H1 (cell line): ENCODE measurements at regions not wholly inside any gene's neighbourhood (a gene's known extent, or its start where the extent isn't known, plus 50 kb on each side); places are given as distances from the start of the nearest gene placed in this dataset.

Experiments used
- CTCF ChIA-PET: fragments of 300-600 bp; sonication (Branson Sonifier 250); formaldehyde crosslinking; loops from one replicate; lab custom pipeline; 2021; ENCODE audit not compliant: partially characterized antibody; lab: Charles Lee
- POLR2A ChIA-PET: fragments of 300-600 bp; sonication (Branson Sonifier 250); formaldehyde crosslinking; loops from one replicate; lab custom pipeline; 2021; ENCODE audit warnings: inconsistent platforms; ENCODE audit not compliant: partially characterized antibody; lab: Charles Lee
- DNase-seq, 2 experiments: peaks; one replicate each; pipeline versions ENCODE4 v3.0.0 to v3.0.0-alpha.2; 2010 to 2022; ENCODE audit warnings: low spot score in 2 of 2, low read depth in 1 of 2, mixed read lengths in 1 of 2
- FAIRE-seq: peaks from 2 replicates; lab custom pipeline; 2011; peaks lifted over from hg19 to GRCh38; lab: Jason Lieb, UNC
- H2AFZ ChIP-seq: 2 replicates; pipeline ENCODE4 v1.8.1; 2012; ENCODE audit warnings: low read length, inconsistent platforms
- H2AK5ac ChIP-seq: 2 replicates; pipeline ENCODE4 v1.6.1; 2013; ENCODE audit warnings: low read depth, low read length
- H2BK120ac ChIP-seq: replicated peaks from 2 replicates; pipeline ENCODE3; 2013; ENCODE audit warnings: low read depth, low read length, inconsistent platforms
- H2BK12ac ChIP-seq: 2 replicates; pipeline ENCODE4 v1.6.1; 2013; ENCODE audit warnings: low read depth, low read length
- H2BK15ac ChIP-seq: 2 replicates; pipeline ENCODE4 v1.6.1; 2013; ENCODE audit warnings: low read length
- H2BK20ac ChIP-seq: 2 replicates; pipeline ENCODE4 v1.6.1; 2013; ENCODE audit warnings: low read length
- H2BK5ac ChIP-seq: 2 replicates; pipeline ENCODE4 v1.6.1; 2013; ENCODE audit warnings: low read depth, low read length
- H3K14ac ChIP-seq: 2 replicates; pipeline ENCODE4 v1.6.1; 2013; ENCODE audit warnings: inconsistent platforms; ENCODE audit not compliant: insufficient read length
- H3K18ac ChIP-seq: 2 replicates; pipeline ENCODE4 v1.6.1; 2013; ENCODE audit warnings: low read length; ENCODE audit errors: extremely low read depth
- H3K23ac ChIP-seq: 2 replicates; pipeline ENCODE4 v1.6.1; 2013; ENCODE audit warnings: inconsistent platforms; ENCODE audit not compliant: insufficient read length
- H3K23me2 ChIP-seq: 2 replicates; pipeline ENCODE4 v1.6.1; 2013; ENCODE audit warnings: low read depth, low read length
- H3K27ac ChIP-seq: 2 replicates; pipeline ENCODE4 v1.6.1; 2011; ENCODE audit warnings: low read depth, low read length, inconsistent platforms
- H3K27me3 ChIP-seq, 4 experiments: replicated peaks in 1 of 4; 1 replicate in 1 of 4; 2 replicates in 3 of 4; pipeline versions ENCODE4 v1.6.1 to v1.8.1; 2011 to 2013; ENCODE audit warnings: low read length in 3 of 4, mild to moderate bottlenecking in 3 of 4, inconsistent platforms in 2 of 4, mixed read lengths in 2 of 4, moderate library complexity in 1 of 4; ENCODE audit not compliant: control insufficient read depth in 3 of 4, insufficient read depth in 3 of 4; ENCODE audit errors: extremely low read depth in 1 of 4
- H3K36me3 ChIP-seq, 4 experiments: 2 replicates each; pipeline versions ENCODE4 v1.6.1 to v1.8.1; 2011 to 2013; ENCODE audit warnings: mild to moderate bottlenecking in 4 of 4, low read length in 3 of 4, moderate library complexity in 2 of 4, control low read depth in 1 of 4, inconsistent platforms in 1 of 4; ENCODE audit not compliant: insufficient read depth in 4 of 4, control insufficient read depth in 2 of 4
- H3K4ac ChIP-seq: replicated peaks from 2 replicates; pipeline ENCODE3; 2013; ENCODE audit warnings: low read length, low read depth, mixed read lengths, inconsistent platforms; ENCODE audit not compliant: insufficient read length
- H3K4me1 ChIP-seq, 4 experiments: replicated peaks in 1 of 4; 1 replicate in 1 of 4; 2 replicates in 3 of 4; pipeline versions ENCODE4 v1.6.1 to v1.8.1; 2011 to 2013; ENCODE audit warnings: low read length in 3 of 4, inconsistent platforms in 2 of 4, mixed read lengths in 1 of 4; ENCODE audit not compliant: insufficient read depth in 4 of 4, control insufficient read depth in 3 of 4
- H3K4me2 ChIP-seq, 2 experiments: 2 replicates each; pipeline versions ENCODE4 v1.6.1 to v1.8.1; 2011 to 2013; ENCODE audit warnings: low read depth in 2 of 2, low read length in 2 of 2, control low read depth in 1 of 2, inconsistent platforms in 1 of 2, mild to moderate bottlenecking in 1 of 2; ENCODE audit not compliant: insufficient read depth in 1 of 2
- H3K4me3 ChIP-seq, 4 experiments: fragments of 200-600, 300-600 bp in 1 of 4; sonication (generic), shearing (Covaris generic), sonication (Bioruptor Twin) in 1 of 4; 2 replicates each; pipeline versions ENCODE4 v1.5.1 to v1.8.1; 2011 to 2016; ENCODE audit warnings: low read length in 4 of 4, low read depth in 3 of 4, control low read depth in 2 of 4, inconsistent platforms in 2 of 4, mild to moderate bottlenecking in 2 of 4, mixed read lengths in 1 of 4, moderate library complexity in 1 of 4; ENCODE audit not compliant: insufficient read depth in 2 of 4; ENCODE audit errors: extremely low read depth in 1 of 4
- H3K56ac ChIP-seq: replicated peaks from 2 replicates; pipeline ENCODE3; 2013; ENCODE audit warnings: low read depth, mild to moderate bottlenecking, mixed read lengths, low read length, inconsistent platforms; ENCODE audit not compliant: insufficient read length
- H3K79me1 ChIP-seq: 2 replicates; pipeline ENCODE4 v1.6.1; 2013; ENCODE audit warnings: low read depth, low read length, control low read depth
- H3K79me2 ChIP-seq, 2 experiments: 2 replicates each; pipeline versions ENCODE4 v1.6.1 to v1.8.1; 2012 to 2013; ENCODE audit warnings: low read length in 2 of 2, mild to moderate bottlenecking in 2 of 2, inconsistent platforms in 1 of 2; ENCODE audit not compliant: insufficient read depth in 2 of 2, control insufficient read depth in 1 of 2
- H3K9ac ChIP-seq, 4 experiments: replicated peaks in 1 of 4; 1 replicate in 1 of 4; 2 replicates in 3 of 4; pipeline versions ENCODE4 v1.6.1 to v1.8.1; 2011 to 2013; ENCODE audit warnings: low read depth in 3 of 4, low read length in 3 of 4, control low read depth in 2 of 4, mild to moderate bottlenecking in 2 of 4, moderate library complexity in 2 of 4, inconsistent platforms in 1 of 4; ENCODE audit errors: extremely low read depth in 1 of 4
- H3K9me3 ChIP-seq, 2 experiments: 2 replicates each; pipeline versions ENCODE4 v1.6.1 to v1.8.1; 2012 to 2013; ENCODE audit warnings: mild to moderate bottlenecking in 2 of 2, moderate library complexity in 2 of 2, control low read depth in 1 of 2, inconsistent platforms in 1 of 2, low read depth in 1 of 2, low read length in 1 of 2, mixed read lengths in 1 of 2; ENCODE audit not compliant: insufficient read depth in 2 of 2
- H4K20me1 ChIP-seq, 2 experiments: replicated peaks in 1 of 2; 2 replicates each; pipeline versions ENCODE3 to v1.8.1; 2011 to 2013; ENCODE audit warnings: inconsistent platforms in 2 of 2, low read length in 2 of 2, mild to moderate bottlenecking in 1 of 2; ENCODE audit not compliant: insufficient read depth in 2 of 2, control insufficient read depth in 1 of 2
- H4K5ac ChIP-seq: 2 replicates; pipeline ENCODE4 v1.6.1; 2013; ENCODE audit warnings: low read length, low read depth, mixed read lengths, inconsistent platforms; ENCODE audit not compliant: insufficient read length
- H4K8ac ChIP-seq: 2 replicates; pipeline ENCODE4 v1.8.0; 2013; ENCODE audit warnings: mild to moderate bottlenecking, moderate library complexity, low read length, inconsistent platforms; ENCODE audit not compliant: insufficient read depth; ENCODE audit errors: extremely low read depth
- H4K91ac ChIP-seq: replicated peaks from 2 replicates; pipeline ENCODE3; 2013; ENCODE audit warnings: low read length, mixed read lengths, inconsistent platforms; ENCODE audit not compliant: insufficient read length
- CTBP2 ChIP-seq: IDR thresholded peaks from 2 replicates; pipeline ENCODE4 v1.7.0; 2011; ENCODE audit warnings: borderline replicate concordance, mild to moderate bottlenecking, moderate library complexity, mixed read lengths, low read length; ENCODE audit not compliant: insufficient read depth, insufficient read length
- JUN ChIP-seq: IDR thresholded peaks from 2 replicates; pipeline ENCODE4 v1.6.1; 2011; ENCODE audit warnings: low read depth, mild to moderate bottlenecking, improper control_type of control experiment, low read length
- RFX5 ChIP-seq: IDR thresholded peaks from 2 replicates; pipeline ENCODE4 v1.6.1; 2011; ENCODE audit warnings: low read depth, low read length, improper control_type of control experiment, borderline replicate concordance
- SP1 ChIP-seq: IDR thresholded peaks from 2 replicates; pipeline ENCODE4 v1.6.1; 2011; ENCODE audit warnings: low read depth, low read length
- SP4 ChIP-seq: IDR thresholded peaks from 2 replicates; pipeline ENCODE4 v1.6.1; 2012; ENCODE audit warnings: low read length, inconsistent platforms
- TAF7 ChIP-seq: optimal IDR thresholded peaks from 2 replicates; pipeline ENCODE3; 2011; ENCODE audit warnings: low read depth, mild to moderate bottlenecking, inconsistent platforms, low read length, moderate library complexity, borderline replicate concordance
- TBP ChIP-seq: IDR thresholded peaks from 2 replicates; pipeline ENCODE4 v1.6.1; 2011; ENCODE audit warnings: low read depth, low read length, improper control_type of control experiment
- WGBS, 2 experiments: shearing (Covaris generic) in 1 of 2; methylation state at CpG; one replicate each; pipeline versions ENCODE4 v1.1.6 to v1.1.7; 2013 to 2015; ENCODE audit warnings: low lambda C conversion rate in 2 of 2, mixed read lengths in 2 of 2, inconsistent platforms in 1 of 2, low coverage in 1 of 2, missing lambda C conversion rate in 1 of 2; ENCODE audit not compliant: insufficient replicate concordance in 2 of 2, insufficient coverage in 1 of 2, insufficient read length in 1 of 2; ENCODE audit errors: extremely low coverage in 1 of 2, missing lambda C conversion rate in 1 of 2; 5-methylcytosine and 5-hydroxymethylcytosine counted together

GRCh38 chr10:28946479-28946878, 269.2 kb downstream of the BAMBI start:
- Histone ChIP-seq H2AFZ (no peak overlapping the region), H4K8ac (no peak overlapping the region), H2BK5ac (no peak overlapping the region), H3K23me2 (no peaks in the 10 kb centered on the region), H3K9ac (no peak overlapping the region), H2AK5ac (no peak overlapping the region), H3K18ac (no peak overlapping the region), H3K79me1 (no peaks in the 10 kb centered on the region), H2BK20ac (no peak overlapping the region), H3K27ac (no peak overlapping the region), H3K4me3 (no peak overlapping the region), H3K56ac (no peak overlapping the region), H3K4me1 (no peaks in the 10 kb centered on the region), H3K4ac (no peak overlapping the region), H3K36me3 (no peaks in the 10 kb centered on the region), H2BK15ac (no peak overlapping the region), H3K79me2 (no peaks in the 10 kb centered on the region), H2BK12ac (no peak overlapping the region), H3K23ac (no peak overlapping the region), H4K5ac (no peak overlapping the region), H3K27me3 (no peaks in the 10 kb centered on the region), H2BK120ac (no peak overlapping the region), H3K14ac (no peak overlapping the region), H3K9me3 (no peaks in the 10 kb centered on the region), H4K20me1 (no peaks in the 10 kb centered on the region), H4K91ac (no peak overlapping the region), H3K4me2 (no peak overlapping the region)
- FAIRE-seq (no peak), DNase-seq (no peak)
- POLR2A ChIA-PET = interaction anchor here (0.6 kb wide), 1 partner anchor 224 kb away, joined by 3 read pairs; no protein-coding TSS in a partner anchor
- WGBS, 2 experiments = 95% methylated on average over 2 of the region's 2 CpGs; no CpG with 5 or more reads in 1 of the 2 experiments
- CTCF ChIA-PET = no interaction called here
- no peak for TF ChIP-seq SP4
- no peak for TF ChIP-seq RFX5
- no peak for TF ChIP-seq TBP
- TF ChIP-seq JUN = no peak
- TF ChIP-seq SP1 = no peak
- TF ChIP-seq CTBP2 = no peak
- TF ChIP-seq TAF7 = no peak
